Caco-2 (cell line): ENCODE measurements at regions not wholly inside any gene's neighbourhood (a gene's known extent, or its start where the extent isn't known, plus 50 kb on each side); places are given as distances from the start of the nearest gene placed in this dataset.

Source experiments
- BruUV-seq: library from RNA; stranded (reverse); fragments of 400-500 nt; replicated peaks from 2 replicates; lab custom pipeline; 2021; lab: Mats Ljungman, UMichigan
- CTCF ChIA-PET: fragments of 300-600 bp; sonication (Branson Sonifier 250); formaldehyde crosslinking; loops from one replicate; lab custom pipeline; 2022; ENCODE audit warnings: antibody characterized with exemption; lab: Charles Lee
- POLR2A ChIA-PET: fragments of 300-600 bp; sonication (Branson Sonifier 250); formaldehyde crosslinking; loops from one replicate; lab custom pipeline; 2022; ENCODE audit warnings: antibody characterized with exemption; lab: Charles Lee
- DNase-seq, 2 experiments: peaks; one replicate each; pipeline versions ENCODE4 v3.0.0 to v3.0.0-alpha.2; 2020 to 2022
- H3K27me3 ChIP-seq: replicated peaks from 2 replicates; pipeline ENCODE4 v1.6.0; 2011; ENCODE audit warnings: low read length; ENCODE audit not compliant: control insufficient read depth, insufficient read depth
- H3K36me3 ChIP-seq: 2 replicates; pipeline ENCODE4 v1.5.1; 2011; ENCODE audit warnings: low read length; ENCODE audit not compliant: control insufficient read depth, insufficient read depth
- H3K4me1 ChIP-seq: fragments of 250-450 bp; sonication (Bioruptor Pico); 2 replicates; pipeline ENCODE4 v1.5.1; 2020; ENCODE audit warnings: mild to moderate bottlenecking
- H3K4me3 ChIP-seq: 2 replicates; pipeline ENCODE4 v1.5.1; 2011; ENCODE audit warnings: low read depth, mild to moderate bottlenecking, control low read depth, low read length
- H3K9me3 ChIP-seq: fragments of 250-450 bp; sonication (Bioruptor Pico); 2 replicates; pipeline ENCODE4 v1.5.1; 2020; ENCODE audit warnings: mild to moderate bottlenecking, moderate library complexity
- H3K27ac Mint-ChIP-seq: one replicate; pipeline ENCODE4 v1.8.0; 2022; ENCODE audit warnings: mixed read lengths; ENCODE audit not compliant: unreplicated experiment
- H3K27me3 Mint-ChIP-seq: one replicate; pipeline ENCODE4 v1.8.0; 2022; ENCODE audit warnings: mixed read lengths; ENCODE audit not compliant: insufficient read depth, unreplicated experiment
- H3K36me3 Mint-ChIP-seq: one replicate; pipeline ENCODE4 v1.8.0; 2022; ENCODE audit warnings: mild to moderate bottlenecking, mixed read lengths; ENCODE audit not compliant: insufficient read depth, unreplicated experiment
- H3K4me1 Mint-ChIP-seq: one replicate; pipeline ENCODE4 v1.8.0; 2022; ENCODE audit warnings: low read depth, mixed read lengths; ENCODE audit not compliant: unreplicated experiment
- H3K4me3 Mint-ChIP-seq: one replicate; pipeline ENCODE4 v1.8.0; 2022; ENCODE audit warnings: mild to moderate bottlenecking, moderate library complexity, mixed read lengths; ENCODE audit not compliant: unreplicated experiment
- H3K9me3 Mint-ChIP-seq: one replicate; pipeline ENCODE4 v1.8.0; 2022; ENCODE audit warnings: mixed read lengths; ENCODE audit not compliant: unreplicated experiment
- intact Hi-C: fragments of 100-400 bp; cut with micrococcal nuclease; formaldehyde crosslinking; loops from one replicate; pipeline ENCODE4 v1.10.0; 2022; ENCODE audit not compliant: unreplicated experiment
- TF ChIP-seq, protein P1 (sequence below), 2 experiments: fragments of 200-600 bp in 1 of 2; IDR thresholded peaks; 1 replicate in 1 of 2; 2 replicates in 1 of 2; pipeline versions ENCODE4 v1.5.1 to v1.8.0; 2011 to 2022; ENCODE audit warnings: antibody characterized with exemption in 1 of 2, control low read depth in 1 of 2, inconsistent platforms in 1 of 2, low read depth in 1 of 2, low read length in 1 of 2, mild to moderate bottlenecking in 1 of 2, moderate library complexity in 1 of 2; ENCODE audit not compliant: insufficient read depth in 1 of 2, severe bottlenecking in 1 of 2, unreplicated experiment in 1 of 2

DNA sequence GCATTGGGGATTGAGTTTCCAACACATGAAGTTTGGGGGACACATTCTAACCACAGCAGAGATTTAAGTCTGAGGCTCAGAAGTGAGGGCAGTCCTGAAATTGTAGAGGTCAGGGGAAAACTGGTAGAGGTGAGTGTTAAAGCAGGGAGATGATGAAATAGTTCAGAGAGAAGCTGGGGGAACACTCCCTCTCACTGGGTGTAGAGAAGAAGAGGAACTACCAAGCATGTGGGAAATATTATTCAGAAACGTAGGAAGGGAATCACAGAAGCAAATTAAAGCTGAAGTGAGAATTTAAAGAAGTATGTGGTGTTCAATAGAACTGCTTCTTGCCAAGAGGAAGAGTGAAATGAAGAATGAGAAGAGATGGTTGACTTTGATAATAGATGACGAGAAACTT, 121.5 kb upstream of the FAM3C start:
- Mint-ChIP-seq H3K27ac (no peak overlapping the region), H3K9me3 (no peaks in the 10 kb centered on the region), H3K36me3 (no peaks in the 10 kb centered on the region), H3K27me3 (no peaks in the 10 kb centered on the region), H3K4me1 (no peaks in the 10 kb centered on the region), H3K4me3 (no peak overlapping the region)
- ChIA-PET POLR2A (no interaction called here), CTCF (no interaction called here)
- intact Hi-C loops: no loop called here
- no peaks in the 10 kb centered on the region for H3K9me3 ChIP-seq
- no peak overlapping the region for H3K4me3 ChIP-seq
- DNase-seq: no peak
- no peaks in the 10 kb centered on the region for H3K27me3 ChIP-seq
- H3K36me3 ChIP-seq: no peaks in the 10 kb centered on the region
- TF ChIP-seq, protein P1, sequence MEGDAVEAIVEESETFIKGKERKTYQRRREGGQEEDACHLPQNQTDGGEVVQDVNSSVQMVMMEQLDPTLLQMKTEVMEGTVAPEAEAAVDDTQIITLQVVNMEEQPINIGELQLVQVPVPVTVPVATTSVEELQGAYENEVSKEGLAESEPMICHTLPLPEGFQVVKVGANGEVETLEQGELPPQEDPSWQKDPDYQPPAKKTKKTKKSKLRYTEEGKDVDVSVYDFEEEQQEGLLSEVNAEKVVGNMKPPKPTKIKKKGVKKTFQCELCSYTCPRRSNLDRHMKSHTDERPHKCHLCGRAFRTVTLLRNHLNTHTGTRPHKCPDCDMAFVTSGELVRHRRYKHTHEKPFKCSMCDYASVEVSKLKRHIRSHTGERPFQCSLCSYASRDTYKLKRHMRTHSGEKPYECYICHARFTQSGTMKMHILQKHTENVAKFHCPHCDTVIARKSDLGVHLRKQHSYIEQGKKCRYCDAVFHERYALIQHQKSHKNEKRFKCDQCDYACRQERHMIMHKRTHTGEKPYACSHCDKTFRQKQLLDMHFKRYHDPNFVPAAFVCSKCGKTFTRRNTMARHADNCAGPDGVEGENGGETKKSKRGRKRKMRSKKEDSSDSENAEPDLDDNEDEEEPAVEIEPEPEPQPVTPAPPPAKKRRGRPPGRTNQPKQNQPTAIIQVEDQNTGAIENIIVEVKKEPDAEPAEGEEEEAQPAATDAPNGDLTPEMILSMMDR (IDR thresholded peaks at IDR 0.05; ENCODE audit: insufficient read depth in 1 of 2, low read depth in 1 of 2, low read length in 1 of 2, severe bottlenecking in 1 of 2, unreplicated experiment in 1 of 2): no peak
- no peaks in the 10 kb centered on the region for H3K4me1 ChIP-seq
- BruUV-seq: no TSS peak

DNA sequence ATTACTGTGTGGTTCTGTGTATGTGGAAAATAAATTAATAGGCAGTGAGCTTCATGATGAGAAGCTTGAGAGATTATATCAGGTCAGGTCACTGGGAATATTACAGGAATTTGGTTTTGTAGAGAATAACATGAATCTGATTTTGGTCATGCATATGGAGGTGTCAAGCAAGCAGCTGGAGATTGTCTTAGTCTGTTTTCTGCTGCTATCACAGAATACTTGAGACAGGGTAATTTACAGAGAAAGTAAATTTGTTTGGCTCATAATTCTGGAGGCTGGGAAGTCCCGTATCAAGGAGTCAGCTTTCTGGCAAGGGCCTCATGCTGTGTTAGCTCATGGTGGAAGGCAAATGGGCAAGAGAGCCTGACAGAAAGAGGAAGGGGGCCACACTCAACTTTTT, 120.7 kb upstream of the FAM3C start:
- CTCF ChIA-PET: no interaction called here

DNA sequence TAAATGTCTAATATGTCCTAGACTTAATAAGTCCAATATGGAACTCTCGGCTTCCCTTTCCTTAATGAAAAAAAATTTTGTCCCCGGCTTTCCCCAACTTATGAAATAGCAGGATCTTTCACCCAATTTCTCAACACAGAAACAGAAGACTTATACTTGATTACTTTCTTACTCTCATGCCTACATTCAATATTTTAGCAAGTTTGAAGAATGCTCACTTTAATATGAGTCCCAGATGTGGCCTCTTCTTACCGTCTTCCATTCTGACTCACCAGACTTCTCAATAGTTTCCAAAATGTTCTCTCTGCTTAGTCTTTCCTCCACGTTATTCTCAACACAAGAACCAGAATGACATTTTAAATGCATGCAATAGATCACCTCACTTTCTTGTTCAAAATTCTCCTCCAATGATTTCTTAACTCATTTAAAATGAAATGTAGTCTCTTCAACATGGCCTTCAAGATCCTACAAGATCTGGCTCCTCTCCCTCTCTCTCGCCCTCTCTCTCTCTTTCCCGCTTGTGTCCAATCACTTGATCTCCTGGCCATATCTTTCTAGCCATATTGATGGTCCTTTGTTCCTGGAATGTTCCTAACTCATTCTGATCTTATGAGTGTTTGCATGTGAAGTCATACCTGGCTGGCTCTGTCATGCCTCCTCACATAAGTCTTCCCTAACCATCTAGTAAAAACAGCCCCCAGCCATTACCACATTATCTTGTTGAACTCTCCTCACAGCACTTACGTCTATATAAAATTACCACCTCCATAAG, 119.7 kb upstream of the FAM3C start:
- ChIA-PET POLR2A (interaction anchor here (0.6 kb wide), 1 partner anchor 260 kb away, joined by 6 read pairs; no protein-coding TSS in a partner anchor), CTCF (no interaction called here)
- Mint-ChIP-seq H3K36me3 (no peaks in the 10 kb centered on the region), H3K9me3 (peaks cover 4% of the 10 kb centered on the region), H3K27ac (no peak overlapping the region), H3K4me1 (no peaks in the 10 kb centered on the region), H3K27me3 (no peaks in the 10 kb centered on the region), H3K4me3 (no peak overlapping the region)
- 0 out of 2 replicates have a peak, but pooled peaks cover 3% of the 10 kb centered on the region for H3K9me3 ChIP-seq
- no TSS peak for BruUV-seq
- intact Hi-C loops: no loop called here
- no peaks in the 10 kb centered on the region for H3K4me1 ChIP-seq
- H3K4me3 ChIP-seq: no peak overlapping the region
- TF ChIP-seq, protein P1 (IDR thresholded peaks at IDR 0.05; ENCODE audit: insufficient read depth in 1 of 2, low read depth in 1 of 2, low read length in 1 of 2, severe bottlenecking in 1 of 2, unreplicated experiment in 1 of 2): no peak
- no peaks in the 10 kb centered on the region for H3K36me3 ChIP-seq
- DNase-seq: no peak
- H3K27me3 ChIP-seq: no peaks in the 10 kb centered on the region

More for the DNA sequence above, 120.7 kb upstream of the FAM3C start:
- no peak for DNase-seq
- H3K4me3 ChIP-seq: no peak overlapping the region
- no peak overlapping the region for H3K27ac Mint-ChIP-seq
- BruUV-seq: no TSS peak
- intact Hi-C loops: no loop called here
- H3K27me3 ChIP-seq: no peaks in the 10 kb centered on the region
- no peaks in the 10 kb centered on the region for H3K9me3 ChIP-seq
- POLR2A ChIA-PET: interaction anchor here (0.6 kb wide), 1 partner anchor 261 kb away, joined by 6 read pairs; no protein-coding TSS in a partner anchor
- no peaks in the 10 kb centered on the region for H3K36me3 Mint-ChIP-seq
- no peaks in the 10 kb centered on the region for H3K27me3 Mint-ChIP-seq
- no peaks in the 10 kb centered on the region for H3K36me3 ChIP-seq
- no peaks in the 10 kb centered on the region for H3K4me1 ChIP-seq
- no peaks in the 10 kb centered on the region for H3K4me1 Mint-ChIP-seq
- no peaks in the 10 kb centered on the region for H3K9me3 Mint-ChIP-seq
- no peak overlapping the region for H3K4me3 Mint-ChIP-seq
- TF ChIP-seq, protein P1 (IDR thresholded peaks at IDR 0.05; ENCODE audit: insufficient read depth in 1 of 2, low read depth in 1 of 2, low read length in 1 of 2, severe bottlenecking in 1 of 2, unreplicated experiment in 1 of 2): no peak
